ENCODE measurements at regions not wholly inside any gene's neighbourhood (a gene's known extent, or its start where the extent isn't known, plus 50 kb on each side); places are given as distances from the start of the nearest gene placed in this dataset.

GRCh38 chr22:48644108-48644507 lies 1183.6 kb downstream of the BRD1 start:
- TF ChIP-seq CTCF (IDR thresholded peaks at IDR 0.05; ENCODE audit: low read depth, low read length, poor library complexity, severe bottlenecking): no peak
- no peak for TF ChIP-seq EZH2phosphoT487 (IDR thresholded peaks at IDR 0.05; ENCODE audit: borderline replicate concordance, low read length)
